B cell (primary cell): ENCODE measurements at regions not wholly inside any gene's neighbourhood (a gene's known extent, or its start where the extent isn't known, plus 50 kb on each side); places are given as distances from the start of the nearest gene placed in this dataset.

Source experiments
- ATAC-seq: fragments of 200-7000 bp; cut with Tn5 transposase; one replicate; pipeline ENCODE4 v1.10.0; 2021; ENCODE audit warnings: low read depth, mild to moderate bottlenecking, moderate number of reproducible peaks, moderate library complexity
- CTCF ChIA-PET: fragments of 350-600 bp; sonication (Branson Sonifier 250); formaldehyde crosslinking; loops from one replicate; lab custom pipeline; 2021; ENCODE audit warnings: antibody characterized with exemption, inconsistent platforms; lab: Charles Lee
- POLR2A ChIA-PET: fragments of 350-600 bp; sonication (Branson Sonifier 250); formaldehyde crosslinking; loops from one replicate; lab custom pipeline; 2021; ENCODE audit warnings: antibody characterized with exemption; lab: Charles Lee
- DNase-seq: peaks from one replicate; pipeline ENCODE4 v3.0.0; 2013
- H2AFZ ChIP-seq: 2 replicates; pipeline ENCODE4 v1.6.1; 2012; ENCODE audit warnings: mild to moderate bottlenecking, low read depth, low read length; ENCODE audit not compliant: insufficient read depth, poor library complexity, severe bottlenecking
- H3K27ac ChIP-seq, 2 donors: 1 replicate in 1 of 2; 2 replicates in 1 of 2; pipeline ENCODE4 v1.5.1; 2012 to 2013; ENCODE audit warnings: low read length in 2 of 2, mild to moderate bottlenecking in 2 of 2, moderate library complexity in 1 of 2
- H3K27me3 ChIP-seq, 4 experiments: fragments of 200-600 bp in 1 of 4; sonication (generic) in 1 of 4; replicated peaks in 1 of 4; 1 replicate in 2 of 4; 2 replicates in 2 of 4; pipeline versions ENCODE4 v1.6.1 to v1.7.0; 2013 to 2016; ENCODE audit warnings: low read length in 3 of 4, mild to moderate bottlenecking in 2 of 4, mixed read lengths in 1 of 4, moderate library complexity in 1 of 4; ENCODE audit not compliant: insufficient read depth in 4 of 4, control insufficient read depth in 3 of 4; ENCODE audit errors: control extremely low read depth in 1 of 4
- H3K36me3 ChIP-seq, 2 experiments: replicated peaks in 1 of 2; 1 replicate in 1 of 2; 2 replicates in 1 of 2; pipeline versions ENCODE4 v1.6.1 to v1.7.1; 2013; ENCODE audit warnings: low read length in 1 of 2; ENCODE audit not compliant: insufficient read depth in 2 of 2, control insufficient read depth in 1 of 2; ENCODE audit errors: control extremely low read depth in 1 of 2, extremely low read depth in 1 of 2
- H3K4me1 ChIP-seq, 2 donors: fragments of 200-600 bp in 1 of 2; sonication (generic) in 1 of 2; 1 replicate in 1 of 2; 2 replicates in 1 of 2; pipeline versions ENCODE4 v1.5.1 to v1.6.1; 2013 to 2017; ENCODE audit warnings: low read length in 2 of 2; ENCODE audit not compliant: control insufficient read depth in 2 of 2, insufficient read depth in 2 of 2
- H3K4me2 ChIP-seq: replicated peaks from 2 replicates; pipeline ENCODE3; 2012; ENCODE audit warnings: mild to moderate bottlenecking, low read depth, low read length; ENCODE audit not compliant: poor library complexity, severe bottlenecking
- H3K4me3 ChIP-seq, 5 experiments: fragments of 200-600 bp in 1 of 5; sonication (generic) in 1 of 5; 1 replicate in 3 of 5; 2 replicates in 2 of 5; pipeline versions ENCODE4 v1.5.1 to v1.7.0; 2011 to 2016; ENCODE audit warnings: low read length in 4 of 5, mild to moderate bottlenecking in 4 of 5, low read depth in 2 of 5, control low read depth in 1 of 5, moderate library complexity in 1 of 5; ENCODE audit not compliant: insufficient read depth in 1 of 5; ENCODE audit errors: control extremely low read depth in 1 of 5, extremely low read depth in 1 of 5
- H3K79me2 ChIP-seq: fragments of 200-600 bp; sonication (generic); one replicate; pipeline ENCODE4 v1.6.0; 2016; ENCODE audit warnings: low read length; ENCODE audit not compliant: control insufficient read depth, insufficient read depth
- H3K9ac ChIP-seq: fragments of 200-600 bp; sonication (generic); 2 replicates; pipeline ENCODE4 v1.6.1; 2017; ENCODE audit warnings: mild to moderate bottlenecking, low read length, moderate library complexity
- H3K9me3 ChIP-seq, 3 donors: one replicate each; pipeline versions ENCODE4 v1.6.1 to v1.7.1; 2013; ENCODE audit warnings: low read length in 2 of 3; ENCODE audit not compliant: control insufficient read depth in 2 of 3, insufficient read depth in 1 of 3; ENCODE audit errors: control extremely low read depth in 1 of 3
- H4K20me1 ChIP-seq: 2 replicates; pipeline ENCODE4 v1.6.0; 2012; ENCODE audit warnings: mild to moderate bottlenecking, low read length; ENCODE audit not compliant: insufficient read depth, control insufficient read depth, poor library complexity, severe bottlenecking
- H3K27ac Mint-ChIP-seq: one replicate; pipeline ENCODE4 v1.8.0; 2021; ENCODE audit warnings: mixed read lengths
- H3K27me3 Mint-ChIP-seq: one replicate; pipeline ENCODE4 v1.8.0; 2021; ENCODE audit warnings: mixed read lengths
- H3K4me1 Mint-ChIP-seq: one replicate; pipeline ENCODE4 v1.8.0; 2021; ENCODE audit warnings: mixed read lengths
- H3K4me3 Mint-ChIP-seq: one replicate; pipeline ENCODE4 v1.8.0; 2021; ENCODE audit warnings: mixed read lengths
- H3K9me3 Mint-ChIP-seq: one replicate; pipeline ENCODE4 v1.8.0; 2022; ENCODE audit warnings: mixed read lengths; ENCODE audit not compliant: insufficient read depth
- CTCF ChIP-seq: fragments of 200-600 bp; IDR thresholded peaks from one replicate; pipeline ENCODE4 v1.8.0; 2022; ENCODE audit warnings: antibody characterized with exemption, mild to moderate bottlenecking
- EZH2 ChIP-seq: IDR thresholded peaks from 2 replicates; pipeline ENCODE4 v1.6.1; 2012; ENCODE audit warnings: borderline replicate concordance, low read depth, mild to moderate bottlenecking, moderate library complexity, low read length; ENCODE audit not compliant: insufficient read depth, poor library complexity, severe bottlenecking
- WGBS: methylation state at CpG from one replicate; pipeline ENCODE4 v1.1.5; 2013; ENCODE audit warnings: missing lambda C conversion rate; ENCODE audit not compliant: insufficient coverage; 5-methylcytosine and 5-hydroxymethylcytosine counted together
- intact Hi-C: fragments of 100-400 bp; cut with micrococcal nuclease; formaldehyde crosslinking; loops from one replicate; pipeline ENCODE4 v1.10.0; 2022

GRCh38 chr1:199452627-199453026 lies 574.9 kb upstream of the NR5A2 start:
- WGBS: 100% methylated on average over 1 of the region's 2 CpGs
- H3K4me1 Mint-ChIP-seq: no peaks in the 10 kb centered on the region
- no peak for ATAC-seq
- no peak overlapping the region for H3K4me3 ChIP-seq
- DNase-seq: no peak
- H3K9me3 ChIP-seq: no peaks in the 10 kb centered on the region
- H3K79me2 ChIP-seq: no peaks in the 10 kb centered on the region
- H3K27ac Mint-ChIP-seq: no peak overlapping the region
- H2AFZ ChIP-seq: no peak overlapping the region
- no peaks in the 10 kb centered on the region for H4K20me1 ChIP-seq
- H3K36me3 ChIP-seq: no peaks in the 10 kb centered on the region
- no peaks in the 10 kb centered on the region for H3K4me1 ChIP-seq
- no peak overlapping the region for H3K4me2 ChIP-seq
- ChIA-PET CTCF (no interaction called here), POLR2A (no interaction called here)
- H3K27ac ChIP-seq: no peak overlapping the region
- H3K27me3 ChIP-seq: no peaks in the 10 kb centered on the region
- no peak overlapping the region for H3K9ac ChIP-seq
- H3K27me3 Mint-ChIP-seq: no peaks in the 10 kb centered on the region
- peaks cover 2% of the 10 kb centered on the region for H3K9me3 Mint-ChIP-seq
- intact Hi-C loops: no loop called here
- TF ChIP-seq EZH2: no peak
- no peak for TF ChIP-seq CTCF
- H3K4me3 Mint-ChIP-seq: no peak overlapping the region

- no peaks in the 10 kb centered on the region for H4K20me1 ChIP-seq
- peaks cover 2% of the 10 kb centered on the region for H3K9me3 Mint-ChIP-seq
- H3K4me1 Mint-ChIP-seq: no peaks in the 10 kb centered on the region
- POLR2A ChIA-PET: no interaction called here
- H3K4me1 ChIP-seq: no peaks in the 10 kb centered on the region
- no peak for DNase-seq
- ATAC-seq: no peak
- no peaks in the 10 kb centered on the region for H3K27me3 Mint-ChIP-seq
- H3K79me2 ChIP-seq: no peaks in the 10 kb centered on the region
- H3K27ac ChIP-seq: no peak overlapping the region
- H2AFZ ChIP-seq: no peak overlapping the region
- H3K4me3 ChIP-seq: no peak overlapping the region
- H3K9me3 ChIP-seq: no peaks in the 10 kb centered on the region
- no peaks in the 10 kb centered on the region for H3K27me3 ChIP-seq
- CTCF ChIA-PET: no interaction called here
- TF ChIP-seq EZH2 (no peak), CTCF (no peak)
- intact Hi-C loops: no loop called here
- no peaks in the 10 kb centered on the region for H3K36me3 ChIP-seq
- no peak overlapping the region for H3K9ac ChIP-seq
- WGBS: 100% methylated on average over 1 of the region's 3 CpGs
- no peak overlapping the region for H3K4me3 Mint-ChIP-seq
- no peak overlapping the region for H3K27ac Mint-ChIP-seq
- H3K4me2 ChIP-seq: no peak overlapping the region
Measured at GRCh38 chr1:199453723-199454122, 573.8 kb upstream of the NR5A2 start.
